HEK293 (cell line): ENCODE measurements at regions not wholly inside any gene's neighbourhood (a gene's known extent, or its start where the extent isn't known, plus 50 kb on each side); places are given as distances from the start of the nearest gene placed in this dataset.

Experiments used
- ZNF223 ChIP-seq: fragments of 450-650 bp; formaldehyde crosslinking; IDR thresholded peaks from 2 replicates; pipeline ENCODE4 v1.5.1; 2016; ENCODE audit warnings: missing biosample characterization, missing genetic modification characterization
- TF ChIP-seq, protein P1 (sequence below): fragments of 450-650 bp; formaldehyde crosslinking; IDR thresholded peaks from 2 replicates; pipeline ENCODE4 v1.5.1; 2016; ENCODE audit warnings: missing biosample characterization, missing genetic modification characterization
- TF ChIP-seq, protein P2 (sequence below): fragments of 450-650 bp; formaldehyde crosslinking; IDR thresholded peaks from 2 replicates; pipeline ENCODE4 v1.5.1; 2016; ENCODE audit warnings: missing biosample characterization, missing genetic modification characterization

DNA sequence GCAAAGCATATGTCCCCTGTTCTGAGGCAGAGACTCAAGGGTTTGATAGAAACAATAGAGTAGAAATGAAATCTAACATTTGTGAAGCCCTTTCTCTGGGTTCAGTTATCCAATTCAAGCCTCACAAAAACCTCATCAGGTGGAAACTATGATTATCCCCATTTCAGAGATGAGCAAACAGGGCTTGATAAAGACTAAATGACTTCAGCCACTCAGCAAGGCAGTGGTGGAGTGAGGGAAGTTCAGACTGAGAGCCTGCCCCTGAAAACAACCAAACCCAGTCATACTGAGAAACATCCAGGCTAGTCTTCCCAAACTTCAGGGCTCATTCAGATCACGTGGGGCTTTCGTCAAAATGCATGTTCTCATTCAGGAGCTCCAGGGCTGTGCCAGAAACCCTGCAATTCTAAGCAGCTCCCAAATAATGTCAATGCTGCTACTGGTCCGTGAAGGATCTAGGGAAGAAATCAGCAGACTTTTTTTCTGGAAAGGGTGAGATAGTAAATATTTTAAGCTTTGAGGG, 109.6 kb upstream of the KIT start:
- TF ChIP-seq, protein P1, sequence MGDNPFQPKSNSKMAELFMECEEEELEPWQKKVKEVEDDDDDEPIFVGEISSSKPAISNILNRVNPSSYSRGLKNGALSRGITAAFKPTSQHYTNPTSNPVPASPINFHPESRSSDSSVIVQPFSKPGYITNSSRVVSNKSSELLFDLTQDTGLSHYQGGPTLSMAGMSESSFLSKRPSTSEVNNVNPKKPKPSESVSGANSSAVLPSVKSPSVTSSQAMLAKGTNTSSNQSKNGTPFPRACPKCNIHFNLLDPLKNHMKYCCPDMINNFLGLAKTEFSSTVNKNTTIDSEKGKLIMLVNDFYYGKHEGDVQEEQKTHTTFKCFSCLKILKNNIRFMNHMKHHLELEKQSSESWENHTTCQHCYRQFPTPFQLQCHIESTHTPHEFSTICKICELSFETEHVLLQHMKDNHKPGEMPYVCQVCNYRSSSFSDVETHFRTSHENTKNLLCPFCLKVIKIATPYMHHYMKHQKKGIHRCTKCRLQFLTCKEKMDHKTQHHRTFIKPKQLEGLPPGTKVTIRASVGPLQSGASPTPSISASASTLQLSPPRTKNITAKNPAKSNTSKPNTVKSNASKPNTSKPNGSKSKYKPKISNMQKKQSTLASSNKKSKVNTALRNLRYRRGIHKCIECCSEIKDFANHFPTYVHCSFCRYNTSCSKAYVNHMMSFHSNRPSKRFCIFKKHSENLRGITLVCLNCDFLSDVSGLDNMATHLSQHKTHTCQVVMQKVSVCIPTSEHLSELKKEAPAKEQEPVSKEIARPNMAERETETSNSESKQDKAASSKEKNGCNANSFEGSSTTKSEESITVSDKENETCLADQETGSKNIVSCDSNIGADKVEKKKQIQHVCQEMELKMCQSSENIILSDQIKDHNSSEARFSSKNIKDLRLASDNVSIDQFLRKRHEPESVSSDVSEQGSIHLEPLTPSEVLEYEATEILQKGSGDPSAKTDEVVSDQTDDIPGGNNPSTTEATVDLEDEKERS (tag by site-specific recombination): no peak
- TF ChIP-seq, protein P2, sequence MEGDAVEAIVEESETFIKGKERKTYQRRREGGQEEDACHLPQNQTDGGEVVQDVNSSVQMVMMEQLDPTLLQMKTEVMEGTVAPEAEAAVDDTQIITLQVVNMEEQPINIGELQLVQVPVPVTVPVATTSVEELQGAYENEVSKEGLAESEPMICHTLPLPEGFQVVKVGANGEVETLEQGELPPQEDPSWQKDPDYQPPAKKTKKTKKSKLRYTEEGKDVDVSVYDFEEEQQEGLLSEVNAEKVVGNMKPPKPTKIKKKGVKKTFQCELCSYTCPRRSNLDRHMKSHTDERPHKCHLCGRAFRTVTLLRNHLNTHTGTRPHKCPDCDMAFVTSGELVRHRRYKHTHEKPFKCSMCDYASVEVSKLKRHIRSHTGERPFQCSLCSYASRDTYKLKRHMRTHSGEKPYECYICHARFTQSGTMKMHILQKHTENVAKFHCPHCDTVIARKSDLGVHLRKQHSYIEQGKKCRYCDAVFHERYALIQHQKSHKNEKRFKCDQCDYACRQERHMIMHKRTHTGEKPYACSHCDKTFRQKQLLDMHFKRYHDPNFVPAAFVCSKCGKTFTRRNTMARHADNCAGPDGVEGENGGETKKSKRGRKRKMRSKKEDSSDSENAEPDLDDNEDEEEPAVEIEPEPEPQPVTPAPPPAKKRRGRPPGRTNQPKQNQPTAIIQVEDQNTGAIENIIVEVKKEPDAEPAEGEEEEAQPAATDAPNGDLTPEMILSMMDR (tag by site-specific recombination): no peak
- TF ChIP-seq ZNF223 (tag by site-specific recombination): no peak
